T-cell (primary cell): ENCODE measurements at regions not wholly inside any gene's neighbourhood (a gene's known extent, or its start where the extent isn't known, plus 50 kb on each side); places are given as distances from the start of the nearest gene placed in this dataset.

ENCODE experiments used
- ATAC-seq, 4 experiments: fragments of 200-7000 bp in 3 of 4; fragments of 150-1000 bp in 1 of 4; cut with Tn5 transposase; replicated peaks in 1 of 4; 1 replicate in 3 of 4; 2 replicates in 1 of 4; pipeline ENCODE4 v1.10.0; 2021; ENCODE audit warnings: moderate library complexity in 3 of 4, mild to moderate bottlenecking in 2 of 4, moderate number of reproducible peaks in 1 of 4
- CTCF ChIA-PET, 2 donors: fragments of 300-600 bp; sonication (Branson Sonifier 250); formaldehyde crosslinking; loops; one replicate each; lab custom pipeline; 2022; ENCODE audit warnings: antibody characterized with exemption in 2 of 2; lab: Charles Lee
- POLR2A ChIA-PET, 2 donors: fragments of 300-600 bp; sonication (Branson Sonifier 250); formaldehyde crosslinking; loops; one replicate each; lab custom pipeline; 2022; ENCODE audit warnings: antibody characterized with exemption in 2 of 2; lab: Charles Lee
- DNase-seq, 35 experiments: peaks; one replicate each; pipeline versions ENCODE4 v3.0.0 to v3.0.0-alpha.2; 2013 to 2023
- H3K27ac ChIP-seq: one replicate; pipeline ENCODE4 v1.5.1; 2013; ENCODE audit warnings: low read length
- H3K27me3 ChIP-seq, 2 experiments: replicated peaks in 1 of 2; 1 replicate in 1 of 2; 2 replicates in 1 of 2; pipeline versions ENCODE4 v1.6.1 to v1.7.0; 2013; ENCODE audit warnings: low read length in 1 of 2, mixed read lengths in 1 of 2; ENCODE audit not compliant: control insufficient read depth in 2 of 2, insufficient read depth in 2 of 2; ENCODE audit errors: extremely low read depth in 1 of 2
- H3K36me3 ChIP-seq, 2 donors: 1 replicate in 1 of 2; 2 replicates in 1 of 2; pipeline versions ENCODE4 v1.6.1 to v1.7.0; 2013; ENCODE audit warnings: low read length in 1 of 2; ENCODE audit not compliant: control insufficient read depth in 2 of 2, insufficient read depth in 1 of 2; ENCODE audit errors: extremely low read depth in 1 of 2
- H3K4me1 ChIP-seq, 2 experiments: 1 replicate in 1 of 2; 2 replicates in 1 of 2; pipeline versions ENCODE4 v1.6.1 to v1.7.0; 2013; ENCODE audit warnings: low read length in 2 of 2, mixed read lengths in 1 of 2; ENCODE audit not compliant: insufficient read depth in 2 of 2, control insufficient read depth in 1 of 2; ENCODE audit errors: extremely low read depth in 1 of 2
- H3K4me3 ChIP-seq, 2 donors: 1 replicate in 1 of 2; 2 replicates in 1 of 2; pipeline versions ENCODE4 v1.5.1 to v1.7.0; 2013; ENCODE audit warnings: mild to moderate bottlenecking in 2 of 2, low read length in 1 of 2, moderate library complexity in 1 of 2; ENCODE audit not compliant: control insufficient read depth in 1 of 2; ENCODE audit errors: extremely low read depth in 1 of 2
- H3K9me3 ChIP-seq: 2 replicates; pipeline ENCODE4 v1.7.0; 2013
- H3K27ac Mint-ChIP-seq, 2 donors: one replicate each; pipeline ENCODE4 v1.8.0; 2020 to 2021; ENCODE audit warnings: mild to moderate bottlenecking in 2 of 2, mixed read lengths in 2 of 2
- H3K27me3 Mint-ChIP-seq, 2 donors: one replicate each; pipeline ENCODE4 v1.8.0; 2021 to 2022; ENCODE audit warnings: mixed read lengths in 2 of 2
- H3K36me3 Mint-ChIP-seq: one replicate; pipeline ENCODE4 v1.8.0; 2021; ENCODE audit warnings: mixed read lengths
- H3K4me1 Mint-ChIP-seq, 3 donors: one replicate each; pipeline ENCODE4 v1.8.0; 2020 to 2022; ENCODE audit warnings: mixed read lengths in 3 of 3, mild to moderate bottlenecking in 1 of 3
- H3K4me3 Mint-ChIP-seq, 3 donors: one replicate each; pipeline ENCODE4 v1.8.0; 2020 to 2022; ENCODE audit warnings: mild to moderate bottlenecking in 3 of 3, mixed read lengths in 3 of 3, moderate library complexity in 3 of 3
- H3K9me3 Mint-ChIP-seq, 3 donors: one replicate each; pipeline ENCODE4 v1.8.0; 2020 to 2022; ENCODE audit warnings: mixed read lengths in 3 of 3
- WGBS: methylation state at CpG from one replicate; pipeline ENCODE4 v1.1.5; 2013; ENCODE audit warnings: missing lambda C conversion rate; ENCODE audit not compliant: insufficient coverage; 5-methylcytosine and 5-hydroxymethylcytosine counted together

- POLR2A ChIA-PET = interaction anchor here in 1 of 2 donors (0.7 kb wide), 1 partner anchor 1172 kb away, joined by 3 read pairs; no protein-coding TSS in a partner anchor
- Mint-ChIP-seq H3K9me3 (no peaks in the 10 kb centered on the region), H3K4me3 (no peak overlapping the region), H3K36me3 (no peaks in the 10 kb centered on the region), H3K4me1 (peaks cover 5 to 9% (median 5%) of the 10 kb centered on the region in 3 donors), H3K27me3 (no peaks in the 10 kb centered on the region), H3K27ac (no peak overlapping the region)
- H3K4me3 ChIP-seq = no peak overlapping the region
- no peaks in the 10 kb centered on the region for H3K27me3 ChIP-seq
- no peaks in the 10 kb centered on the region for H3K9me3 ChIP-seq
- DNase-seq (no peak), ATAC-seq (no peak)
- no peak overlapping the region for H3K27ac ChIP-seq
- peaks cover 0 to 6% of the 10 kb centered on the region in 2 experiments for H3K4me1 ChIP-seq
- H3K36me3 ChIP-seq = no peaks in the 10 kb centered on the region
- CTCF ChIA-PET = no interaction called here
- no CpG with 5 or more reads among the region's 1 CpG for WGBS
These were observed 201.2 kb downstream of the PIK3R1 start for GRCh38 chr5:68416714-68417113.

GRCh38 chr5:68418201-68418600 lies 202.6 kb downstream of the PIK3R1 start:
- no peaks in the 10 kb centered on the region for H3K27me3 Mint-ChIP-seq
- ChIA-PET POLR2A (interaction anchor here in 1 of 2 donors (0.5 to 0.6 kb wide), 2 partner anchors 75 to 99 kb away, joined by 5 to 6 read pairs; no protein-coding TSS in a partner anchor), CTCF (interaction anchor here in 1 of 2 donors (0.6 kb wide), 1 partner anchor 1249 kb away, joined by 3 read pairs; no protein-coding TSS in a partner anchor)
- H3K27me3 ChIP-seq = no peaks in the 10 kb centered on the region
- H3K4me3 ChIP-seq = no peak overlapping the region
- no peaks in the 10 kb centered on the region for H3K36me3 ChIP-seq
- H3K9me3 ChIP-seq = no peaks in the 10 kb centered on the region
- H3K4me1 ChIP-seq = peaks cover 0 to 6% of the 10 kb centered on the region in 2 experiments
- no peak for DNase-seq
- WGBS = 84% methylated on average over 3 of the region's 3 CpGs
- H3K4me3 Mint-ChIP-seq = no peak overlapping the region
- H3K27ac Mint-ChIP-seq = no peak overlapping the region
- peaks cover 5 to 14% (median 9%) of the 10 kb centered on the region in 3 donors for H3K4me1 Mint-ChIP-seq
- no peaks in the 10 kb centered on the region for H3K9me3 Mint-ChIP-seq
- no peak for ATAC-seq
- H3K36me3 Mint-ChIP-seq = no peaks in the 10 kb centered on the region
- no peak overlapping the region for H3K27ac ChIP-seq

DNA sequence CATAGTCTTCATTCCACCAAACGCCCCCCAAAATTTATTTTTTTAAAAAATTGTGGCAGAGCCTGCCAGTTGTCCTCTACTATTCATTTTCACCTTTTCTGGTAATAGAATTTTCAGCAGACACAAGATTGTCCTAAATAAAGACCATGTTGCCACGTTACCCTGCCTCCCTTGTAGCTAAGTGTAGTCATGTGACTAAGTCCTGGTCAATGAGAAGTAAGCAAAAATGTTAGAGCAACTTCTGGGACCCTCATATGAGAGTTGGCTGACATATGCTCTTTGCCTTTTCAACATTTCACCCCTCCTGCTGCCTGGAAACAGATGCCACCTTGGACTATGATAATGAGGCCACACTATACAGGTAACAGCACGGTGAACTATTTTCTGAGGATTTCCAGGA lies 203.1 kb downstream of the PIK3R1 start:
- no peaks in the 10 kb centered on the region for H3K27me3 Mint-ChIP-seq
- peaks cover 5 to 14% (median 11%) of the 10 kb centered on the region in 3 donors for H3K4me1 Mint-ChIP-seq
- H3K4me1 ChIP-seq = peaks cover 0 to 6% of the 10 kb centered on the region in 2 experiments
- ChIA-PET CTCF (interaction anchor here in 1 of 2 donors (0.6 kb wide), 1 partner anchor 1249 kb away, joined by 3 read pairs; no protein-coding TSS in a partner anchor), POLR2A (interaction anchor here in 1 of 2 donors (0.5 kb wide), 1 partner anchor 100 kb away, joined by 5 read pairs; no protein-coding TSS in a partner anchor)
- no CpG with 5 or more reads among the region's 3 CpGs for WGBS
- ATAC-seq (no peak), DNase-seq (no peak)
- H3K36me3 Mint-ChIP-seq = no peaks in the 10 kb centered on the region
- no peaks in the 10 kb centered on the region for H3K9me3 ChIP-seq
- H3K27ac ChIP-seq = no peak overlapping the region
- H3K36me3 ChIP-seq = no peaks in the 10 kb centered on the region
- no peaks in the 10 kb centered on the region for H3K9me3 Mint-ChIP-seq
- no peak overlapping the region for H3K4me3 Mint-ChIP-seq
- H3K27ac Mint-ChIP-seq = no peak overlapping the region
- H3K27me3 ChIP-seq = no peaks in the 10 kb centered on the region
- no peak overlapping the region for H3K4me3 ChIP-seq

- no peaks in the 10 kb centered on the region for H3K27me3 ChIP-seq
- no peak overlapping the region for H3K4me3 ChIP-seq
- ATAC-seq (no peak), DNase-seq (no peak)
- 80% methylated on average over 1 of the region's 4 CpGs for WGBS
- POLR2A ChIA-PET = no interaction called here
- H3K27ac Mint-ChIP-seq = no peak overlapping the region
- H3K27ac ChIP-seq = no peak overlapping the region
- H3K4me1 ChIP-seq = peaks cover 0 to 6% of the 10 kb centered on the region in 2 experiments
- no peaks in the 10 kb centered on the region for H3K36me3 ChIP-seq
- CTCF ChIA-PET = interaction anchor here in 1 of 2 donors (0.7 kb wide), 1 partner anchor 1402 kb away, joined by 3 read pairs; no protein-coding TSS in a partner anchor
- no peaks in the 10 kb centered on the region for H3K27me3 Mint-ChIP-seq
- H3K4me3 Mint-ChIP-seq = no peak overlapping the region
- H3K36me3 Mint-ChIP-seq = no peaks in the 10 kb centered on the region
- H3K9me3 Mint-ChIP-seq = no peaks in the 10 kb centered on the region
- H3K4me1 Mint-ChIP-seq = peaks cover 5 to 14% (median 11%) of the 10 kb centered on the region in 3 donors
- H3K9me3 ChIP-seq = no peaks in the 10 kb centered on the region
These were observed 203.6 kb downstream of the PIK3R1 start for GRCh38 chr5:68419081-68419636.

GRCh38 chr5:68419637-68420452 lies 204.3 kb downstream of the PIK3R1 start:
- Histone ChIP-seq H3K36me3 (no peaks in the 10 kb centered on the region), H3K4me1 (peaks cover 3 to 6% of the 10 kb centered on the region in 2 experiments), H3K9me3 (no peaks in the 10 kb centered on the region), H3K4me3 (no peak overlapping the region), H3K27ac (no peak overlapping the region), H3K27me3 (no peaks in the 10 kb centered on the region)
- H3K27ac Mint-ChIP-seq = no peak overlapping the region
- ATAC-seq = no peak
- H3K4me3 Mint-ChIP-seq = no peak overlapping the region
- ChIA-PET CTCF (interaction anchor here in 1 of 2 donors (0.7 kb wide), 1 partner anchor 1403 kb away, joined by 3 read pairs; no protein-coding TSS in a partner anchor), POLR2A (interaction anchor here in 1 of 2 donors (0.8 kb wide), 1 partner anchor 1467 kb away, joined by 3 read pairs; no protein-coding TSS in a partner anchor)
- no peak for DNase-seq
- no peaks in the 10 kb centered on the region for H3K27me3 Mint-ChIP-seq
- no peaks in the 10 kb centered on the region for H3K9me3 Mint-ChIP-seq
- peaks cover 8 to 16% (median 13%) of the 10 kb centered on the region in 3 donors for H3K4me1 Mint-ChIP-seq
- no peaks in the 10 kb centered on the region for H3K36me3 Mint-ChIP-seq
- 87% methylated on average over 3 of the region's 8 CpGs for WGBS
